Fibroblast of the aortic adventitia (primary cell): ENCODE measurements at regions not wholly inside any gene's neighbourhood (a gene's known extent, or its start where the extent isn't known, plus 50 kb on each side); places are given as distances from the start of the nearest gene placed in this dataset.

ENCODE experiments used
- DNase-seq: peaks from one replicate; pipeline ENCODE4 v3.0.0-alpha.2; 2010; ENCODE audit warnings: low read depth
- H3K4me3 ChIP-seq: 2 replicates; pipeline ENCODE4 v1.5.1; 2011; ENCODE audit warnings: low read depth, mild to moderate bottlenecking, control low read depth, low read length, moderate library complexity
- TF ChIP-seq, protein P1 (sequence below): IDR thresholded peaks from 2 replicates; pipeline ENCODE4 v1.5.1; 2011; ENCODE audit warnings: mild to moderate bottlenecking, low read length, control low read depth, inconsistent platforms; ENCODE audit not compliant: insufficient read depth

DNA sequence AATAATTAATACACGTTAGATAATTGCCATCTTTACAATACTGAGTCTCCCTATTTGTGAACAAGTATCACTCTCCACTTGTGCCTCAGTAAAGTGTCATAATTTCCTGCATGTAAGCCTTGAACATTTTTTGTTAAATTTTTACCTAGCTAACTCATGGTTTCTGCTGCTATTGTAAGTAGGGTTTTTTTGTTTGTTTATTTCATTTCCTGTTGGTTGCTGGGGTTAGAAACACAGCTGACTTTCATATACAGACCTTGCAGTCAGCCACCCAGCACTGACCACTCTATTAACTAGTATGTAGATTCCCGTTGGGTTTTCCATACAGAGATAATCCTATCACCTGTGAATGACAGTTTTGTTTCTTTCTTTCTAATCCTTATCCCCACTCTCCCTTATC, 133.3 kb downstream of the MPP7 start:
- H3K4me3 ChIP-seq = no peak overlapping the region
- no peak for DNase-seq
- TF ChIP-seq, protein P1, sequence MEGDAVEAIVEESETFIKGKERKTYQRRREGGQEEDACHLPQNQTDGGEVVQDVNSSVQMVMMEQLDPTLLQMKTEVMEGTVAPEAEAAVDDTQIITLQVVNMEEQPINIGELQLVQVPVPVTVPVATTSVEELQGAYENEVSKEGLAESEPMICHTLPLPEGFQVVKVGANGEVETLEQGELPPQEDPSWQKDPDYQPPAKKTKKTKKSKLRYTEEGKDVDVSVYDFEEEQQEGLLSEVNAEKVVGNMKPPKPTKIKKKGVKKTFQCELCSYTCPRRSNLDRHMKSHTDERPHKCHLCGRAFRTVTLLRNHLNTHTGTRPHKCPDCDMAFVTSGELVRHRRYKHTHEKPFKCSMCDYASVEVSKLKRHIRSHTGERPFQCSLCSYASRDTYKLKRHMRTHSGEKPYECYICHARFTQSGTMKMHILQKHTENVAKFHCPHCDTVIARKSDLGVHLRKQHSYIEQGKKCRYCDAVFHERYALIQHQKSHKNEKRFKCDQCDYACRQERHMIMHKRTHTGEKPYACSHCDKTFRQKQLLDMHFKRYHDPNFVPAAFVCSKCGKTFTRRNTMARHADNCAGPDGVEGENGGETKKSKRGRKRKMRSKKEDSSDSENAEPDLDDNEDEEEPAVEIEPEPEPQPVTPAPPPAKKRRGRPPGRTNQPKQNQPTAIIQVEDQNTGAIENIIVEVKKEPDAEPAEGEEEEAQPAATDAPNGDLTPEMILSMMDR = no peak

- no peak for DNase-seq
- TF ChIP-seq, protein P1 = no peak
- H3K4me3 ChIP-seq = no peak overlapping the region
These were observed 141.9 kb downstream of the MPP7 start for GRCh38 chr10:28160866-28161405.

DNA sequence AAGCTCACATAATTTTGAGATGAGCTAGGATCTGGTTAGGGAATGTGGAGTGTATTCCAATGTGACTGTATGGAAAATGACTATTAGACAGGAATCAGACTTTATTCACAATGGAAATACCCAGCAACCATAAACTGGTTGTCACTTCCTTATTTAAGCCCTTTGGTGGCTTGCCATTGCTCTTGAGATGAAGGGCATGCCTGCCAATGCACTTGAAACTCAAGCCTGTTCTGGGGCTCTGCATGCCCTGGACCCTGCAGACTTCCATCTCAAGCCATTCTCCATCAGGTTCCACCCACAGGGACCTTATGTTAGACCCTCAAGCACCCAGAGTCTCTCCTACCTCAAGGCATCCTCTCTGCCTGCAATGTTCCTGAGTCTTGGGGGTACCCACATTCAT, 145.5 kb downstream of the MPP7 start:
- TF ChIP-seq, protein P1 = no peak
- no peak overlapping the region for H3K4me3 ChIP-seq
- DNase-seq = no peak

- TF ChIP-seq, protein P1 = no peak
- no peak for DNase-seq
- no peak overlapping the region for H3K4me3 ChIP-seq
These were observed 147.1 kb downstream of the MPP7 start for GRCh38 chr10:28155726-28156125.

- no peak for DNase-seq
- TF ChIP-seq, protein P1 = no peak
- H3K4me3 ChIP-seq = no peak overlapping the region
These were observed 151.2 kb downstream of the MPP7 start for GRCh38 chr10:28151636-28152035.

GRCh38 chr10:28149746-28150145, 150.9 kb upstream of the ODAD2 start:
- no peak overlapping the region for H3K4me3 ChIP-seq
- TF ChIP-seq, protein P1 = no peak
- DNase-seq = no peak

DNA sequence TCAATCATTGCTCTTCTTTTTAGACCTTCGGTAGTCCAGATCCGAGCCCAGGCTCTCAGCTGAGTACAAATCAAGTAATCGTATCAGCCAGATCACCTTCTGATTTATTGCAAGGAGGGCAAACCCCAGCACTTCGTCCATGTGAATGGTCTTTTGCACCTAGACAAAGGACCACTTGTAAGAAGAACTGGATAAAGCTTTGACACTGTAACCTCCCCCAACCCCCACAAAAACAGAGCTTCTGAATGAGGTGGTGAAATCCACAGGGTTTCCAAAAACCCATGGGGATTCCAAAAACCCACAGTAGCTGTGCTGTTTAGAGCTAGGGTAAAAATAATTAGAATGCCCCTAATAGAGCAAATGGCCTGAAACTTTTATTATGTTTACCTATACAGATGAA, 148.8 kb upstream of the ODAD2 start:
- no peak overlapping the region for H3K4me3 ChIP-seq
- TF ChIP-seq, protein P1 = no peak
- no peak for DNase-seq
